Common myeloid progenitor, CD34-positive (primary cell): ENCODE measurements at regions not wholly inside any gene's neighbourhood (a gene's known extent, or its start where the extent isn't known, plus 50 kb on each side); places are given as distances from the start of the nearest gene placed in this dataset.

Experiments used
- CTCF ChIA-PET: fragments of 350-600 bp; sonication (Branson Sonifier 250); formaldehyde crosslinking; loops from one replicate; lab custom pipeline; 2021; ENCODE audit warnings: antibody characterized with exemption; lab: Charles Lee
- POLR2A ChIA-PET: fragments of 350-600 bp; sonication (Branson Sonifier 250); formaldehyde crosslinking; loops from one replicate; lab custom pipeline; 2021; ENCODE audit warnings: antibody characterized with exemption; lab: Charles Lee
- DNase-seq, 3 donors: peaks; one replicate each; pipeline versions ENCODE4 v3.0.0 to v3.0.0-alpha.2; 2013
- H3K27ac ChIP-seq, 2 experiments: 1 replicate in 1 of 2; 2 replicates in 1 of 2; pipeline ENCODE4 v1.7.0; 2013; ENCODE audit warnings: inconsistent platforms in 2 of 2, low read length in 2 of 2, mild to moderate bottlenecking in 2 of 2, low read depth in 1 of 2, moderate library complexity in 1 of 2; ENCODE audit not compliant: severe bottlenecking in 2 of 2, insufficient read depth in 1 of 2, poor library complexity in 1 of 2
- H3K27me3 ChIP-seq, 5 experiments: replicated peaks in 2 of 5; 1 replicate in 3 of 5; 2 replicates in 2 of 5; pipeline versions ENCODE4 v1.6.1 to v1.7.0; 2013; ENCODE audit warnings: low read length in 4 of 5, mild to moderate bottlenecking in 2 of 5, moderate library complexity in 2 of 5, inconsistent platforms in 1 of 5; ENCODE audit not compliant: insufficient read depth in 5 of 5, control insufficient read depth in 4 of 5
- H3K36me3 ChIP-seq, 4 experiments: 1 replicate in 2 of 4; 2 replicates in 2 of 4; pipeline versions ENCODE4 v1.6.1 to v1.7.0; 2013; ENCODE audit warnings: low read length in 3 of 4, control low read depth in 1 of 4, mild to moderate bottlenecking in 1 of 4; ENCODE audit not compliant: control insufficient read depth in 4 of 4, insufficient read depth in 4 of 4
- H3K4me1 ChIP-seq, 4 experiments: 1 replicate in 3 of 4; 2 replicates in 1 of 4; pipeline versions ENCODE4 v1.6.1 to v1.7.1; 2013; ENCODE audit warnings: low read length in 3 of 4, mild to moderate bottlenecking in 3 of 4, control low read depth in 1 of 4, inconsistent platforms in 1 of 4, moderate library complexity in 1 of 4; ENCODE audit not compliant: control insufficient read depth in 4 of 4, insufficient read depth in 4 of 4; ENCODE audit errors: control extremely low read depth in 1 of 4
- H3K4me3 ChIP-seq, 7 experiments: 1 replicate in 4 of 7; 2 replicates in 3 of 7; pipeline versions ENCODE4 v1.5.1 to v1.7.0; 2013; ENCODE audit warnings: mild to moderate bottlenecking in 7 of 7, low read length in 6 of 7, moderate library complexity in 6 of 7, inconsistent platforms in 2 of 7, low read depth in 2 of 7, control low read depth in 1 of 7; ENCODE audit not compliant: insufficient read depth in 4 of 7, control insufficient read depth in 1 of 7; ENCODE audit errors: extremely low read depth in 1 of 7
- H3K9me3 ChIP-seq, 5 experiments: 1 replicate in 4 of 5; 2 replicates in 1 of 5; pipeline versions ENCODE4 v1.6.1 to v1.7.1; 2013; ENCODE audit warnings: low read length in 4 of 5, mild to moderate bottlenecking in 2 of 5, inconsistent platforms in 1 of 5, low read depth in 1 of 5, moderate library complexity in 1 of 5; ENCODE audit not compliant: control insufficient read depth in 4 of 5, insufficient read depth in 2 of 5; ENCODE audit errors: control extremely low read depth in 1 of 5
- WGBS: methylation state at CpG from one replicate; pipeline ENCODE4 v1.1.5; 2013; ENCODE audit not compliant: insufficient coverage; 5-methylcytosine and 5-hydroxymethylcytosine counted together

- DNase-seq, result no peak
- POLR2A ChIA-PET, result no interaction called here
Observed at GRCh38 chr5:128881502-128882018, 83.7 kb upstream of the SLC27A6 start.

GRCh38 chr5:128885649-128886255 is 79.5 kb upstream of the SLC27A6 start:
- no peak for DNase-seq
- H3K36me3 ChIP-seq, result no peaks in the 10 kb centered on the region
- ChIA-PET POLR2A (no interaction called here), CTCF (no interaction called here)
- no peaks in the 10 kb centered on the region for H3K9me3 ChIP-seq
- H3K4me3 ChIP-seq, result no peak overlapping the region
- H3K4me1 ChIP-seq, result no peaks in the 10 kb centered on the region
- no peak overlapping the region for H3K27ac ChIP-seq
- H3K27me3 ChIP-seq, result no peaks in the 10 kb centered on the region

More at GRCh38 chr5:128881502-128882018, 83.7 kb upstream of the SLC27A6 start:
- CTCF ChIA-PET, result interaction anchor here (1.0 to 1.1 kb wide), 2 partner anchors 9 to 15 kb away, joined by 3 read pairs; no protein-coding TSS in a partner anchor
- peaks cover 0 to 5% (median 0%) of the 10 kb centered on the region in 5 experiments for H3K27me3 ChIP-seq
- H3K4me3 ChIP-seq, result no peak overlapping the region
- H3K4me1 ChIP-seq, result no peaks in the 10 kb centered on the region
- H3K27ac ChIP-seq, result no peak overlapping the region
- H3K36me3 ChIP-seq, result no peaks in the 10 kb centered on the region
- H3K9me3 ChIP-seq, result no peaks in the 10 kb centered on the region
- no CpG with 5 or more reads among the region's 4 CpGs for WGBS

GRCh38 chr5:128895122-128895521 is 70.2 kb upstream of the SLC27A6 start:
- no peaks in the 10 kb centered on the region for H3K9me3 ChIP-seq
- CTCF ChIA-PET, result interaction anchor here (1.9 kb wide), 1 partner anchor 10 kb away, joined by 6 read pairs; no protein-coding TSS in a partner anchor
- H3K27me3 ChIP-seq, result no peaks in the 10 kb centered on the region
- DNase-seq, result no peak
- no peak overlapping the region for H3K27ac ChIP-seq
- H3K4me1 ChIP-seq, result no peaks in the 10 kb centered on the region
- H3K4me3 ChIP-seq, result no peak overlapping the region
- POLR2A ChIA-PET, result no interaction called here
- no peaks in the 10 kb centered on the region for H3K36me3 ChIP-seq

DNA sequence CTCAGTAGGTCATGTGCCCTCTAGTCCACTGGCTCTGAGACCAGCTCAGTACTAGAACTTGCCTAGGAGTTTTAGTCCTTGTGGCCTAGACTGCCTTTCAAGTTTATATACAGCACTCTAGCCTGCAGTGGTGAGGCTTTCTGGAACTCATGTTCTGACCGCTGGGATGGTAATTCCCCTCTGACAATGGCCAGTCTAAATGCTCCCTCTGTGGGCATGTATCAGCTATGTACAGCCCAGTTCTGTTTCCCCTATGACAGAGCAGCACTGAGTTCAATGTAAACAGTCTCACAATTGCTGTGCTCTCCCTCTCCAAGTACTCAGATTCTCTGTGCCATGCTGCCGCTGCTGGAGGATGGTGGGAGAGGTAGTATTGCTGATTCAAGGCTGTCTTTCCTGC is 68.6 kb upstream of the SLC27A6 start:
- CTCF ChIA-PET, result interaction anchor here (1.4 to 1.9 kb wide), 2 partner anchors 9 to 155 kb away, joined by 3 to 6 read pairs; no protein-coding TSS in a partner anchor
- Histone ChIP-seq H3K4me1 (no peaks in the 10 kb centered on the region), H3K9me3 (no peaks in the 10 kb centered on the region), H3K27me3 (no peaks in the 10 kb centered on the region), H3K36me3 (no peaks in the 10 kb centered on the region), H3K27ac (no peak overlapping the region), H3K4me3 (no peak overlapping the region)
- DNase-seq, result no peak
- WGBS, result 100% methylated on average over 1 of the region's 2 CpGs
- POLR2A ChIA-PET, result no interaction called here

- WGBS, result 100% methylated on average over 4 of the region's 5 CpGs
Observed at GRCh38 chr5:128903550-128903949, 61.7 kb upstream of the SLC27A6 start.

GRCh38 chr5:128904805-128905567 is 60.3 kb upstream of the SLC27A6 start:
- no peaks in the 10 kb centered on the region for H3K27me3 ChIP-seq
- POLR2A ChIA-PET, result no interaction called here
- 80% methylated on average over 2 of the region's 3 CpGs for WGBS

More at GRCh38 chr5:128903550-128903949, 61.7 kb upstream of the SLC27A6 start:
- Histone ChIP-seq H3K4me3 (no peak overlapping the region), H3K36me3 (no peaks in the 10 kb centered on the region), H3K9me3 (no peaks in the 10 kb centered on the region), H3K27ac (no peak overlapping the region), H3K27me3 (no peaks in the 10 kb centered on the region), H3K4me1 (no peaks in the 10 kb centered on the region)
- DNase-seq, result no peak
- ChIA-PET CTCF (interaction anchor here (1.1 kb wide), 1 partner anchor 702 kb away, joined by 3 read pairs; no protein-coding TSS in a partner anchor), POLR2A (no interaction called here)

More at GRCh38 chr5:128904805-128905567, 60.3 kb upstream of the SLC27A6 start:
- Histone ChIP-seq H3K36me3 (no peaks in the 10 kb centered on the region), H3K4me1 (no peaks in the 10 kb centered on the region), H3K27ac (no peak overlapping the region), H3K4me3 (no peak overlapping the region), H3K9me3 (no peaks in the 10 kb centered on the region)
- CTCF ChIA-PET, result interaction anchor here (1.0 to 2.7 kb wide), 18 partner anchors 9 to 866 kb away, joined by 3 to 14 read pairs (median 6); partner anchors contain the start of genes ISOC1 and SLC27A6
- DNase-seq, result peak in 1 of 3 donors; percentile 13
